A549 (cell line): ENCODE measurements at regions not wholly inside any gene's neighbourhood (a gene's known extent, or its start where the extent isn't known, plus 50 kb on each side); places are given as distances from the start of the nearest gene placed in this dataset.

Experiments
- ATAC-seq, 2 experiments: fragments of 200-7000 bp in 1 of 2; fragments of >200 bp in 1 of 2; cut with Nextera tagmentation in 1 of 2; cut with Tn5 transposase in 1 of 2; 3 replicates each; pipeline versions ENCODE4 v1.8.0 to v1.9.1; 2018 to 2020; ENCODE audit warnings: mild to moderate bottlenecking in 1 of 2, moderate library complexity in 1 of 2
- CTCF ChIA-PET: fragments of 300-600 bp; sonication (Branson Sonifier 250); formaldehyde crosslinking; extraction: SDS; loops from one replicate; lab custom pipeline; 2021; ENCODE audit warnings: antibody characterized with exemption, inconsistent platforms; lab: Yijun Ruan, JAX
- POLR2A ChIA-PET: fragments of 350-600 bp; formaldehyde crosslinking; extraction: SDS; loops from one replicate; lab custom pipeline; 2021; ENCODE audit warnings: antibody characterized with exemption, inconsistent platforms; lab: Yijun Ruan, JAX
- DNase-seq, 2 experiments: peaks; one replicate each; pipeline versions ENCODE4 v3.0.0 to v3.0.0-alpha.2; 2011 to 2016; ENCODE audit warnings: low read depth in 1 of 2, low spot score in 1 of 2
- FAIRE-seq: peaks from 2 replicates; lab custom pipeline; 2011; peaks lifted over from hg19 to GRCh38; lab: Jason Lieb, UNC
- H3K27ac ChIP-seq, 2 experiments: fragments of >200 bp; sonication (Bioruptor Twin); formaldehyde crosslinking; 3 replicates each; pipeline ENCODE4 v1.5.1; 2016 to 2017
- H3K4me1 ChIP-seq: fragments of >200 bp; sonication (Bioruptor Twin); formaldehyde crosslinking; 3 replicates; pipeline ENCODE4 v1.6.1; 2016
- H3K4me2 ChIP-seq: fragments of >200 bp; sonication (Bioruptor Twin); formaldehyde crosslinking; 3 replicates; pipeline ENCODE4 v1.6.1; 2016
- H3K4me3 ChIP-seq: fragments of >200 bp; sonication (Bioruptor Twin); formaldehyde crosslinking; 3 replicates; pipeline ENCODE4 v1.5.1; 2016
- H3K9me3 ChIP-seq: fragments of >200 bp; sonication (Bioruptor Twin); formaldehyde crosslinking; 3 replicates; pipeline ENCODE4 v1.6.1; 2016
- ATOH8 ChIP-seq: fragments of 250-450 bp; sonication (Bioruptor Pico); IDR thresholded peaks from 2 replicates; pipeline ENCODE4 v1.5.0; 2020; ENCODE audit warnings: low read depth, mild to moderate bottlenecking, moderate library complexity
- CBX8 ChIP-seq: fragments of 200-600 bp; sonication (generic); IDR thresholded peaks from 2 replicates; pipeline ENCODE4 v1.6.1; 2016
- CEBPB ChIP-seq, 2 experiments: fragments of >200 bp in 1 of 2; sonication (Bioruptor Twin) in 1 of 2; formaldehyde crosslinking in 1 of 2; IDR thresholded peaks; 2 replicates each; pipeline ENCODE4 v1.6.1; 2012 to 2016
- CHD2 ChIP-seq: fragments of 150-350 bp; IDR thresholded peaks from 2 replicates; pipeline ENCODE4 v1.6.1; 2014; ENCODE audit warnings: low read length; ENCODE audit not compliant: partially characterized antibody
- E2F6 ChIP-seq: IDR thresholded peaks from 2 replicates; pipeline ENCODE4 v1.6.1; 2012; ENCODE audit warnings: low read depth, borderline replicate concordance
- EHMT2 ChIP-seq: fragments of 200-600 bp; sonication (generic); IDR thresholded peaks from 2 replicates; pipeline ENCODE4 v1.6.1; 2016; ENCODE audit warnings: antibody characterized with exemption, low read depth, mild to moderate bottlenecking, moderate library complexity
- ELK1 ChIP-seq: fragments of 150-350 bp; IDR thresholded peaks from 2 replicates; pipeline ENCODE4 v1.6.1; 2014; ENCODE audit warnings: low read depth, mild to moderate bottlenecking, low read length
- EP300 ChIP-seq, 2 experiments: fragments of >200 bp; sonication (Bioruptor Twin); formaldehyde crosslinking; IDR thresholded peaks; 2 replicates in 1 of 2; 3 replicates in 1 of 2; pipeline ENCODE4 v1.6.1; 2016 to 2017
- GATA3 ChIP-seq: IDR thresholded peaks from 2 replicates; pipeline ENCODE4 v1.6.1; 2012; ENCODE audit warnings: borderline replicate concordance
- HDAC2 ChIP-seq: fragments of 200-600 bp; sonication (generic); IDR thresholded peaks from 2 replicates; pipeline ENCODE4 v1.6.1; 2016
- HMGXB4 ChIP-seq: fragments of 250-450 bp; sonication (Bioruptor Pico); IDR thresholded peaks from 2 replicates; pipeline ENCODE4 v1.5.0; 2021; ENCODE audit warnings: mild to moderate bottlenecking, moderate library complexity, borderline replicate concordance
- HOXB5 ChIP-seq: fragments of 250-450 bp; sonication (Bioruptor Pico); IDR thresholded peaks from 2 replicates; pipeline ENCODE4 v1.5.0; 2020; ENCODE audit warnings: mild to moderate bottlenecking, moderate library complexity
- JUN ChIP-seq, 2 experiments: fragments of >200 bp; sonication (Bioruptor Twin); formaldehyde crosslinking; IDR thresholded peaks; 2 replicates in 1 of 2; 3 replicates in 1 of 2; pipeline ENCODE4 v1.6.1; 2016 to 2017
- KDM1A ChIP-seq: fragments of 200-600 bp; sonication (generic); IDR thresholded peaks from 2 replicates; pipeline ENCODE4 v1.6.1; 2016; ENCODE audit warnings: low read depth, mild to moderate bottlenecking
- MAX ChIP-seq: IDR thresholded peaks from 2 replicates; pipeline ENCODE4 v1.6.1; 2012
- MYC ChIP-seq: IDR thresholded peaks from 2 replicates; pipeline ENCODE4 v1.6.1; 2012; ENCODE audit warnings: mild to moderate bottlenecking, inconsistent platforms, low read length, improper control_type of control experiment, borderline replicate concordance
- PBX3 ChIP-seq: IDR thresholded peaks from 2 replicates; pipeline ENCODE4 v1.6.1; 2012
- RARB ChIP-seq: fragments of 250-450 bp; sonication (Bioruptor Pico); IDR thresholded peaks from 2 replicates; pipeline ENCODE4 v1.8.0; 2021; ENCODE audit warnings: mild to moderate bottlenecking, moderate library complexity
- RCOR1 ChIP-seq: fragments of 150-350 bp; IDR thresholded peaks from 2 replicates; pipeline ENCODE4 v1.6.1; 2014; ENCODE audit warnings: antibody characterized with exemption, low read length, low read depth
- RFX5 ChIP-seq: fragments of 450-650 bp; IDR thresholded peaks from 2 replicates; pipeline ENCODE4 v1.7.1; 2014; ENCODE audit warnings: antibody characterized with exemption, mild to moderate bottlenecking, moderate library complexity
- RNF2 ChIP-seq: fragments of 200-600 bp; sonication (generic); IDR thresholded peaks from 2 replicates; pipeline ENCODE4 v1.6.1; 2016; ENCODE audit warnings: low read depth, mild to moderate bottlenecking, antibody characterized with exemption, moderate library complexity, borderline replicate concordance
- ZFP36 ChIP-seq: fragments of 450-650 bp; IDR thresholded peaks from 2 replicates; pipeline ENCODE4 v1.6.1; 2014; ENCODE audit warnings: borderline replicate concordance; ENCODE audit not compliant: partially characterized antibody
- ZSCAN20 ChIP-seq: fragments of 250-450 bp; sonication (Bioruptor Pico); IDR thresholded peaks from 2 replicates; pipeline ENCODE4 v1.8.0; 2022; ENCODE audit warnings: mild to moderate bottlenecking, moderate library complexity
- WGBS: methylation state at CpG from one replicate; pipeline ENCODE4 v1.1.6; 2017; ENCODE audit errors: missing lambda C conversion rate; 5-methylcytosine and 5-hydroxymethylcytosine counted together

GRCh38 chr14:103199124-103199523 lies 75.9 kb downstream of the TNFAIP2 start:
- no peak for FAIRE-seq
- H3K27ac ChIP-seq: peak overlapping the region; percentile 67 to 85
- peaks cover 23% of the 10 kb centered on the region for H3K4me1 ChIP-seq
- H3K4me2 ChIP-seq: peak overlapping the region; percentile 57
- ChIA-PET CTCF (interaction anchor here (2.1 kb wide), 1 partner anchor 95 kb away, joined by 10 read pairs; no protein-coding TSS in a partner anchor), POLR2A (no interaction called here)
- TF ChIP-seq HMGXB4: no peak
- no peak for TF ChIP-seq CBX8
- no peak for TF ChIP-seq HDAC2
- TF ChIP-seq EP300 (IDR thresholded peaks at IDR 0.05): 0 out of 5 replicates have a peak, but pooled peaks of 1 of the 2 experiments have one; percentile 6
- no peak for TF ChIP-seq E2F6
- WGBS: 76% methylated on average over 6 of the region's 6 CpGs
- peak in 1 of 2 experiments; percentile 42 for DNase-seq
- peak; percentile 44 to 60; a peak in 5 of 6 replicates for ATAC-seq
- H3K4me3 ChIP-seq: no peak overlapping the region
- H3K9me3 ChIP-seq: peaks cover 35% of the 10 kb centered on the region

- no peak for FAIRE-seq
- ATAC-seq: no peak
- WGBS: 50% methylated on average over 6 of the region's 6 CpGs
- H3K4me1 ChIP-seq: peaks cover 23% of the 10 kb centered on the region
- no peak overlapping the region for H3K4me2 ChIP-seq
- peaks cover 59% of the 10 kb centered on the region for H3K9me3 ChIP-seq
- CTCF ChIA-PET: interaction anchor here (0.6 to 2.6 kb wide), 8 partner anchors 10 to 717 kb away, joined by 3 to 13 read pairs (median 5); no protein-coding TSS in a partner anchor
- no peak overlapping the region for H3K4me3 ChIP-seq
- H3K27ac ChIP-seq: no peak overlapping the region
- POLR2A ChIA-PET: no interaction called here
- DNase-seq: no peak
- no peak for TF ChIP-seq ELK1
- TF ChIP-seq MYC: no peak
- TF ChIP-seq HOXB5 (CRISPR knock-in tag): no peak
- TF ChIP-seq RARB: no peak
- TF ChIP-seq MAX: no peak
- TF ChIP-seq PBX3: no peak
- no peak for TF ChIP-seq CBX8
- no peak for TF ChIP-seq EHMT2
- no peak for TF ChIP-seq RFX5
- no peak for TF ChIP-seq ZFP36
- no peak for TF ChIP-seq JUN (IDR thresholded peaks at IDR 0.05)
- TF ChIP-seq EP300 (IDR thresholded peaks at IDR 0.05): no peak
- no peak for TF ChIP-seq RCOR1
- no peak for TF ChIP-seq ZSCAN20 (CRISPR knock-in tag)
- TF ChIP-seq RNF2: no peak
- no peak for TF ChIP-seq GATA3
- no peak for TF ChIP-seq ATOH8 (CRISPR knock-in tag)
- no peak for TF ChIP-seq KDM1A
- no peak for TF ChIP-seq CHD2
- no peak for TF ChIP-seq CEBPB (IDR thresholded peaks at IDR 0.05)
Observed at GRCh38 chr14:103201801-103202200, 78.5 kb downstream of the TNFAIP2 start.
